Kidney epithelial cell (primary cell): ENCODE measurements at regions not wholly inside any gene's neighbourhood (a gene's known extent, or its start where the extent isn't known, plus 50 kb on each side); places are given as distances from the start of the nearest gene placed in this dataset.
"Not testable (repeated sequence)": the region's sequence is repeated elsewhere in the genome, so short reads cannot be mapped to it uniquely, and the experiment has no call there.

Source experiments
- DNase-seq: peaks from one replicate; pipeline ENCODE4 v3.0.0-alpha.2; 2010; ENCODE audit warnings: low read depth
- H3K27me3 ChIP-seq: 2 replicates; pipeline ENCODE4 v1.6.0; 2011; ENCODE audit warnings: low read length; ENCODE audit not compliant: control insufficient read depth, insufficient read depth
- H3K36me3 ChIP-seq: 2 replicates; pipeline ENCODE4 v1.5.1; 2011; ENCODE audit warnings: low read length; ENCODE audit not compliant: control insufficient read depth, insufficient read depth
- H3K4me3 ChIP-seq: 2 replicates; pipeline ENCODE4 v1.5.1; 2011; ENCODE audit warnings: low read depth, mild to moderate bottlenecking, control low read depth, low read length
- CTCF ChIP-seq: IDR thresholded peaks from 2 replicates; pipeline ENCODE4 v1.5.1; 2011; ENCODE audit warnings: mild to moderate bottlenecking, moderate library complexity, low read length, control low read depth, inconsistent platforms; ENCODE audit not compliant: insufficient read depth, poor library complexity, severe bottlenecking

- Histone ChIP-seq H3K36me3 (no peaks in the 10 kb centered on the region), H3K4me3 (no peak overlapping the region), H3K27me3 (no peaks in the 10 kb centered on the region)
- DNase-seq: peak; percentile 55
- TF ChIP-seq CTCF: no peak
Observed at GRCh38 chr2:47631792-47632398, 61.1 kb upstream of the KCNK12 start.

GRCh38 chr2:47631306-47631705, 60.5 kb upstream of the KCNK12 start:
- TF ChIP-seq CTCF: no peak
- no peak overlapping the region for H3K4me3 ChIP-seq
- no peaks in the 10 kb centered on the region for H3K36me3 ChIP-seq
- no peak for DNase-seq
- no peaks in the 10 kb centered on the region for H3K27me3 ChIP-seq

- H3K27me3 ChIP-seq: no peaks in the 10 kb centered on the region
- H3K4me3 ChIP-seq: no peak overlapping the region
- TF ChIP-seq CTCF: no peak
- DNase-seq: no peak
- no peaks in the 10 kb centered on the region for H3K36me3 ChIP-seq
Observed at GRCh38 chr2:47629501-47630460, 59.0 kb upstream of the KCNK12 start.

- TF ChIP-seq CTCF: no peak
- no peak for DNase-seq
- no peaks in the 10 kb centered on the region for H3K36me3 ChIP-seq
- no peaks in the 10 kb centered on the region for H3K27me3 ChIP-seq
- no peak overlapping the region for H3K4me3 ChIP-seq
Observed at GRCh38 chr2:47628904-47629303, 58.1 kb upstream of the KCNK12 start.

GRCh38 chr2:47626664-47627063, 55.9 kb upstream of the KCNK12 start:
- TF ChIP-seq CTCF: no peak
- DNase-seq: no peak
- Histone ChIP-seq H3K36me3 (no peaks in the 10 kb centered on the region), H3K4me3 (no peak overlapping the region), H3K27me3 (no peaks in the 10 kb centered on the region)

- not testable (repeated sequence) for DNase-seq, H3K36me3 ChIP-seq, H3K4me3 ChIP-seq, H3K27me3 ChIP-seq
Observed at GRCh38 chr2:47623140-47623539, 52.4 kb upstream of the KCNK12 start.
